ENCODE measurements at regions not wholly inside any gene's neighbourhood (a gene's known extent, or its start where the extent isn't known, plus 50 kb on each side); places are given as distances from the start of the nearest gene placed in this dataset.

DNA sequence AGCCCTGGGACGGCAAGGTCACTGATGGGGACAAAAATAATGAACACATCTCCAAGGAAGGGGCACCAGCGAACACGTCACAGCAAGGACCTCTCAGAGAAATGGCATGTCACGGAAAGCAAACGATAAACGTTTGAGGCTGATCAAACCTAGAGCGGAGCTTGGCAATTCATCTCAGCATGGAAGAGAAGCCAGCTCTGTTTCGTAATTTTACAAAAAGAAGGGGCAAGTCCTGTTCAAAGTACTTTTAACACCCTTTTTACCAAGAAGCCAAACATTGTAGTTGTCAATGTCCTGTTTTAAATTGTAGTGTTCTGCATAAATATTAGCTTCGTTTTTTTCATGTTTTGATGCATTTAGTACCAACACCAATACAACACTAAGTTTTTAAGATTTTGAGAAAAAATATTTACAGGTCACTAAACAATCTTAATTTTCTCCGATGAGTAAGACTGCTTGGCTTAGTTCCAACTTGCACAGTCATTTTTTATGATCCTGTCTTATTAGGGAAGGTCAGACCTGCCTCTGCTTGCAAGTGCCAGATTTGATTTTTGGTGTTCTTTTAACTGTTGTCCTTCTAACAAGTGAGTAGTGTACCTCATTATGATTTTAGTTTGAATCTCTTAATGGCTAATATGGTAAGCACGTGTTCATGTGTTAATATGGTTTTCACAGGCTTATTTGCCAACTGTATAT is 818.5 kb upstream of the SALL3 start:
- dilution Hi-C loops (cut with MboI; ENCODE audit: extremely low pct_ligation_motif_present, low sequenced_read_pairs), result no loop called here
- Histone ChIP-seq H3K27me3 (ENCODE audit: control insufficient read depth, extremely low read depth, insufficient read depth, low read length) (no peaks in the 10 kb centered on the region), H3K27ac (ENCODE audit: control insufficient read depth, insufficient read depth, low read length) (no peak overlapping the region), H3K4me3 (ENCODE audit: control insufficient read depth in 2 of 3, extremely low read depth in 1 of 3, insufficient read depth in 2 of 3, low read depth in 1 of 3, low read length in 3 of 3) (no peak overlapping the region), H2AFZ (ENCODE audit: control insufficient read depth, low read length) (no peak overlapping the region), H3K36me3 (ENCODE audit: control insufficient read depth in 2 of 2, extremely low read depth in 1 of 2, insufficient read depth in 2 of 2, low read length in 2 of 2) (no peaks in the 10 kb centered on the region), H3K4me2 (ENCODE audit: control insufficient read depth, extremely low read depth, insufficient read depth, low read depth, low read length) (no peak overlapping the region), H3K9ac (ENCODE audit: control insufficient read depth, extremely low read depth, insufficient read depth, low read length) (no peak overlapping the region), H4K20me1 (ENCODE audit: control insufficient read depth, extremely low read depth, insufficient read depth, low read length) (no peaks in the 10 kb centered on the region), H3K9me1 (ENCODE audit: control insufficient read depth, extremely low read depth, insufficient read depth, low read length) (no peaks in the 10 kb centered on the region), H3K79me2 (ENCODE audit: control insufficient read depth, insufficient read depth, low read length) (no peaks in the 10 kb centered on the region), H3K9me3 (ENCODE audit: control insufficient read depth, low read depth, low read length) (peaks cover 3% of the 10 kb centered on the region), H3K4me1 (ENCODE audit: control insufficient read depth, extremely low read depth, insufficient read depth, low read length) (no peaks in the 10 kb centered on the region)
- TF ChIP-seq, protein P1, sequence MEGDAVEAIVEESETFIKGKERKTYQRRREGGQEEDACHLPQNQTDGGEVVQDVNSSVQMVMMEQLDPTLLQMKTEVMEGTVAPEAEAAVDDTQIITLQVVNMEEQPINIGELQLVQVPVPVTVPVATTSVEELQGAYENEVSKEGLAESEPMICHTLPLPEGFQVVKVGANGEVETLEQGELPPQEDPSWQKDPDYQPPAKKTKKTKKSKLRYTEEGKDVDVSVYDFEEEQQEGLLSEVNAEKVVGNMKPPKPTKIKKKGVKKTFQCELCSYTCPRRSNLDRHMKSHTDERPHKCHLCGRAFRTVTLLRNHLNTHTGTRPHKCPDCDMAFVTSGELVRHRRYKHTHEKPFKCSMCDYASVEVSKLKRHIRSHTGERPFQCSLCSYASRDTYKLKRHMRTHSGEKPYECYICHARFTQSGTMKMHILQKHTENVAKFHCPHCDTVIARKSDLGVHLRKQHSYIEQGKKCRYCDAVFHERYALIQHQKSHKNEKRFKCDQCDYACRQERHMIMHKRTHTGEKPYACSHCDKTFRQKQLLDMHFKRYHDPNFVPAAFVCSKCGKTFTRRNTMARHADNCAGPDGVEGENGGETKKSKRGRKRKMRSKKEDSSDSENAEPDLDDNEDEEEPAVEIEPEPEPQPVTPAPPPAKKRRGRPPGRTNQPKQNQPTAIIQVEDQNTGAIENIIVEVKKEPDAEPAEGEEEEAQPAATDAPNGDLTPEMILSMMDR (optimal IDR thresholded peaks at IDR 0.05 in 1 of 3, IDR thresholded peaks at IDR 0.05 in 1 of 3, conservative IDR thresholded peaks at IDR 0.05 in 1 of 3; ENCODE audit: extremely low read depth in 1 of 3, insufficient read depth in 2 of 3, low read length in 3 of 3), result no peak
- TF ChIP-seq EZH2 (IDR thresholded peaks at IDR 0.05; ENCODE audit: low read length), result no peak
- DNase-seq (ENCODE audit: low read depth, low spot score), result no peak
- no peak for FAIRE-seq

DNA sequence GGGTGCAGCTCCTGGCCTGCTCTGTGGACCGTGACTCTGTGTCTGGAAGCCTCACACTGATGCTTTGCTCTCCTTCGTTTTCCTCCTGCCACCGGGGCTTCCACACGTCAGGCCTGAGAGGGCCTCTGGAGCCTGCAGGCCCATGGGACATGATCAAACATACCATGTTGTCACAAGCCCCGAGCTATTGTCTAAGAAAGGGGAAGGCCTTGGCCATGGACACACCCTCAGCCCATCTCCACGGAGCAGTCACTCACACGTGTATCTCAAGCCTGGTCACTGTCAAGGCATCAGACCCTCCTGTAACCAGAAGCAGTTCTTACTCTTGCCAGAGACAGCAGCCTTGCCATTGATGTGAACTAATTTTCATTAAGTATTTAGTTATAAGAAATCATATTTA is 814.1 kb upstream of the SALL3 start:
- dilution Hi-C loops (cut with MboI; ENCODE audit: extremely low pct_ligation_motif_present, low sequenced_read_pairs), result no loop called here
- Histone ChIP-seq H3K79me2 (ENCODE audit: control insufficient read depth, insufficient read depth, low read length) (no peaks in the 10 kb centered on the region), H3K9me3 (ENCODE audit: control insufficient read depth, low read depth, low read length) (peaks cover 5% of the 10 kb centered on the region), H4K20me1 (ENCODE audit: control insufficient read depth, extremely low read depth, insufficient read depth, low read length) (no peaks in the 10 kb centered on the region), H2AFZ (ENCODE audit: control insufficient read depth, low read length) (no peak overlapping the region), H3K9me1 (ENCODE audit: control insufficient read depth, extremely low read depth, insufficient read depth, low read length) (no peaks in the 10 kb centered on the region), H3K4me2 (ENCODE audit: control insufficient read depth, extremely low read depth, insufficient read depth, low read depth, low read length) (no peak overlapping the region), H3K36me3 (ENCODE audit: control insufficient read depth in 2 of 2, extremely low read depth in 1 of 2, insufficient read depth in 2 of 2, low read length in 2 of 2) (no peaks in the 10 kb centered on the region), H3K4me1 (ENCODE audit: control insufficient read depth, extremely low read depth, insufficient read depth, low read length) (no peaks in the 10 kb centered on the region), H3K27ac (ENCODE audit: control insufficient read depth, insufficient read depth, low read length) (no peak overlapping the region), H3K4me3 (ENCODE audit: control insufficient read depth in 2 of 3, extremely low read depth in 1 of 3, insufficient read depth in 2 of 3, low read depth in 1 of 3, low read length in 3 of 3) (no peak overlapping the region), H3K9ac (ENCODE audit: control insufficient read depth, extremely low read depth, insufficient read depth, low read length) (no peak overlapping the region), H3K27me3 (ENCODE audit: control insufficient read depth, extremely low read depth, insufficient read depth, low read length) (no peaks in the 10 kb centered on the region)
- TF ChIP-seq, protein P1 (optimal IDR thresholded peaks at IDR 0.05 in 1 of 3, IDR thresholded peaks at IDR 0.05 in 1 of 3, conservative IDR thresholded peaks at IDR 0.05 in 1 of 3; ENCODE audit: extremely low read depth in 1 of 3, insufficient read depth in 2 of 3, low read length in 3 of 3), result no peak
- TF ChIP-seq EZH2 (IDR thresholded peaks at IDR 0.05; ENCODE audit: low read length), result no peak
- no peak for DNase-seq (ENCODE audit: low read depth, low spot score)
- no peak for FAIRE-seq

Measured in keratinocyte (primary cell).